ENCODE measurements at regions not wholly inside any gene's neighbourhood (a gene's known extent, or its start where the extent isn't known, plus 50 kb on each side); places are given as distances from the start of the nearest gene placed in this dataset.

GRCh38 chr1:93774707-93775106 is 93.1 kb upstream of the BCAR3 start:
- peak; percentile 51 for DNase-seq (ENCODE audit: low read depth)
- no peak for TF ChIP-seq CTCF (IDR thresholded peaks at IDR 0.05; ENCODE audit: insufficient read depth, low read depth, low read length)
- H3K4me3 ChIP-seq (ENCODE audit: low read depth, low read length), result no peak overlapping the region

GRCh38 chr1:93773049-93773838 is 91.6 kb upstream of the BCAR3 start:
- TF ChIP-seq CTCF (IDR thresholded peaks at IDR 0.05; ENCODE audit: insufficient read depth, low read depth, low read length), result no peak
- DNase-seq (ENCODE audit: low read depth), result no peak
- H3K4me3 ChIP-seq (ENCODE audit: low read depth, low read length), result no peak overlapping the region

DNA sequence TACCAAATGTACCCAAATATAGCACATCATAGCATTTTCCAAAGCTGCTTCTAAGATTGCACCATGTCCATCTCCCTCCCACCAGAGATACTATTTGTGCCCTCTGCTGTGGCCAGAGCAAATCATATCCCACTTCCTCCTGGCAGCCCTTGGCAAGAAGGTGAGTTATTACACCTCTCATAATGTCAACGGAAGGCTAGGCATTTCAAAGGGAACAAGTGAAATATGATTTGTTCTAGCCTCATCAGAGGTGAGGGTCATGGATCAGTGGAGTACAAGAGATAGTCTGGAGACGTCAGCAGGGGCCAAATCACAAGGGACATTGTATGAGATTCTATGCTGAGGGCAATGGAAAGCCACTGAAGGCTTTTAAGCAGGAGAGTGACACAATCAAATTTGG is 90.2 kb upstream of the BCAR3 start:
- no peak for DNase-seq (ENCODE audit: low read depth)
- TF ChIP-seq CTCF (IDR thresholded peaks at IDR 0.05; ENCODE audit: insufficient read depth, low read depth, low read length), result no peak
- no peak overlapping the region for H3K4me3 ChIP-seq (ENCODE audit: low read depth, low read length)

DNA sequence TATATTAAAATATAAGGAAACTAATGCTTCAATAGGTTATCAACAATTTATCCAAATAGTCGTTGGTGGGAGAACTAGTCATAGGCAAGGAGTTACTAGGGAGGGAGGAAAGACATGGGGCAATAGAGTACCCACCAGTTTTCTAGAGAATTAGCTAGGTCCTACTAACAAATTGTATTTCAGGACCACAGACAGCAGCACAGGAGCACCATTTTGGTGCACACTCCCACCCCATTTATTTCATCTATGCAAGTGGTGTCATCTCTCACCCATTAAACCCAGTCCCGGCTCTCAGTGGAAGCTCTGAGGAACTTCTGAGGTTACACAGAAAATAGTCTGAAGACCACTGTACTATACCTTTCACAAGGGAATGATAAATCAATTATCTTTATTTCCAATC is 89.0 kb upstream of the BCAR3 start:
- peak; percentile 24 for DNase-seq (ENCODE audit: low read depth)

GRCh38 chr1:93769777-93770176 is 88.1 kb upstream of the BCAR3 start:
- no peak for TF ChIP-seq CTCF (IDR thresholded peaks at IDR 0.05; ENCODE audit: insufficient read depth, low read depth, low read length)
- DNase-seq (ENCODE audit: low read depth), result no peak
- no peak overlapping the region for H3K4me3 ChIP-seq (ENCODE audit: low read depth, low read length)

More for the DNA sequence above, 89.0 kb upstream of the BCAR3 start:
- no peak overlapping the region for H3K4me3 ChIP-seq (ENCODE audit: low read depth, low read length)
- no peak for TF ChIP-seq CTCF (IDR thresholded peaks at IDR 0.05; ENCODE audit: insufficient read depth, low read depth, low read length)

DNA sequence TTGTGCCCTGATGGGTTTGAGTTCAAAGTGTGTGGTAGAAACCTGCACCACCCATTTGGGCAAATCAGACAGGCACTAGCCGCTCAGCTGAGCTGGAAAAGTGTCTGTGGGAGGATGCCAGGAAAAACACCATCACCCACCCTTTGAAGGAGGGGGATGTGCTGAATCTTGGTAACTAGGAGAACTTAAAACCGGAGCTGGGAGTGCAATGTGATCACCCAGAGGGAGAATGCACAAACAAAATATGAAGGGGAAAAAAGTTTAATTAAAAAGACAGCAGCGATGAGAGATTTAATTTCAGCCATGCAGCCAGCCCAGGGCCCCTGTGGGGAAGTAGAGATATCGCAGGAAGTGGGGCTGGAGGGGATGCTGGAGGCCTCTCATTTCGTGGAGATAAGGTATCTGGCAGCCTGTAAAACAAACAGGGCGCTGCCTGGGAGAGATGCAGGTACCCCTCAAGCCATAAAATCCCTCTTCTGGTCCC is 86.8 kb upstream of the BCAR3 start:
- no peak for DNase-seq (ENCODE audit: low read depth)
- H3K4me3 ChIP-seq (ENCODE audit: low read depth, low read length), result no peak overlapping the region
- TF ChIP-seq CTCF (IDR thresholded peaks at IDR 0.05; ENCODE audit: insufficient read depth, low read depth, low read length), result no peak

- no peak for DNase-seq (ENCODE audit: low read depth)
- no peak overlapping the region for H3K4me3 ChIP-seq (ENCODE audit: low read depth, low read length)
- TF ChIP-seq CTCF (IDR thresholded peaks at IDR 0.05; ENCODE audit: insufficient read depth, low read depth, low read length), result no peak
Observed at GRCh38 chr1:93766451-93766850, 84.8 kb upstream of the BCAR3 start.

All from fibroblast of villous mesenchyme (primary cell).